IPS-18c (cell line): ENCODE measurements at regions not wholly inside any gene's neighbourhood (a gene's known extent, or its start where the extent isn't known, plus 50 kb on each side); places are given as distances from the start of the nearest gene placed in this dataset.
"Not testable (repeated sequence)": the region's sequence is repeated elsewhere in the genome, so short reads cannot be mapped to it uniquely, and the experiment has no call there.

ENCODE experiments used
- H3K4me3 ChIP-seq: 2 replicates; pipeline ENCODE4 v1.7.0; 2013; ENCODE audit warnings: low read depth, mild to moderate bottlenecking, low read length, moderate library complexity; ENCODE audit not compliant: insufficient read depth
- H3K9me3 ChIP-seq: one replicate; pipeline ENCODE4 v1.6.1; 2013; ENCODE audit warnings: mild to moderate bottlenecking, low read length, moderate library complexity; ENCODE audit not compliant: control insufficient read depth, insufficient read depth

- Histone ChIP-seq H3K9me3 (no peaks in the 10 kb centered on the region), H3K4me3 (no peak overlapping the region)
Observed at GRCh38 chr11:38384568-38384967, 1786.5 kb upstream of the RAG2 start.

GRCh38 chr11:38365274-38365673 lies 1767.2 kb upstream of the RAG2 start:
- H3K9me3 ChIP-seq = no peaks in the 10 kb centered on the region
- no peak overlapping the region for H3K4me3 ChIP-seq

- H3K4me3 ChIP-seq = no peak overlapping the region
- H3K9me3 ChIP-seq = no peaks in the 10 kb centered on the region
Observed at GRCh38 chr11:38356255-38356654, 1758.2 kb upstream of the RAG2 start.

- Histone ChIP-seq H3K9me3 (no peaks in the 10 kb centered on the region), H3K4me3 (no peak overlapping the region)
Observed at GRCh38 chr11:38345286-38345685, 1747.2 kb upstream of the RAG2 start.

GRCh38 chr11:38341612-38342011 lies 1743.6 kb upstream of the RAG2 start:
- H3K4me3 ChIP-seq, H3K9me3 ChIP-seq: not testable (repeated sequence)

- Histone ChIP-seq H3K4me3 (no peak overlapping the region), H3K9me3 (no peaks in the 10 kb centered on the region)
Observed at GRCh38 chr11:38339835-38340440, 1741.9 kb upstream of the RAG2 start.

GRCh38 chr11:38338022-38338421 lies 1740.0 kb upstream of the RAG2 start:
- H3K4me3 ChIP-seq = not testable (repeated sequence)

GRCh38 chr11:38332046-38332445 lies 1734.0 kb upstream of the RAG2 start:
- no peak overlapping the region for H3K4me3 ChIP-seq

More at GRCh38 chr11:38338022-38338421, 1740.0 kb upstream of the RAG2 start:
- H3K9me3 ChIP-seq = not testable (repeated sequence)

GRCh38 chr11:38330578-38330977 lies 1732.5 kb upstream of the RAG2 start:
- no peaks in the 10 kb centered on the region for H3K9me3 ChIP-seq
- H3K4me3 ChIP-seq = no peak overlapping the region

More at GRCh38 chr11:38332046-38332445, 1734.0 kb upstream of the RAG2 start:
- H3K9me3 ChIP-seq = no peaks in the 10 kb centered on the region

- Histone ChIP-seq H3K4me3 (no peak overlapping the region), H3K9me3 (no peaks in the 10 kb centered on the region)
Observed at GRCh38 chr11:38323961-38324761, 1726.1 kb upstream of the RAG2 start.

GRCh38 chr11:38315151-38315550 lies 1717.1 kb upstream of the RAG2 start:
- no peak overlapping the region for H3K4me3 ChIP-seq
- no peaks in the 10 kb centered on the region for H3K9me3 ChIP-seq

GRCh38 chr11:38307455-38307854 lies 1709.4 kb upstream of the RAG2 start:
- Histone ChIP-seq H3K9me3 (no peaks in the 10 kb centered on the region), H3K4me3 (no peak overlapping the region)

GRCh38 chr11:38305682-38306081 lies 1707.6 kb upstream of the RAG2 start:
- Histone ChIP-seq H3K4me3 (no peak overlapping the region), H3K9me3 (no peaks in the 10 kb centered on the region)

GRCh38 chr11:38304926-38305325 lies 1706.9 kb upstream of the RAG2 start:
- H3K9me3 ChIP-seq = no peaks in the 10 kb centered on the region
- H3K4me3 ChIP-seq = no peak overlapping the region

- H3K4me3 ChIP-seq = no peak overlapping the region
- H3K9me3 ChIP-seq = no peaks in the 10 kb centered on the region
Observed at GRCh38 chr11:38302564-38302963, 1704.5 kb upstream of the RAG2 start.

GRCh38 chr11:38300570-38300969 lies 1702.5 kb upstream of the RAG2 start:
- no peak overlapping the region for H3K4me3 ChIP-seq
- no peaks in the 10 kb centered on the region for H3K9me3 ChIP-seq

GRCh38 chr11:38296211-38296776 lies 1698.3 kb upstream of the RAG2 start:
- H3K9me3 ChIP-seq = no peaks in the 10 kb centered on the region
- no peak overlapping the region for H3K4me3 ChIP-seq

GRCh38 chr11:38282718-38283117 lies 1684.7 kb upstream of the RAG2 start:
- H3K4me3 ChIP-seq = no peak overlapping the region
- peaks cover under 1% of the 10 kb centered on the region for H3K9me3 ChIP-seq
